GM12801 (cell line): ENCODE measurements at regions not wholly inside any gene's neighbourhood (a gene's known extent, or its start where the extent isn't known, plus 50 kb on each side); places are given as distances from the start of the nearest gene placed in this dataset.

ENCODE experiments used
- CTCF ChIP-seq: IDR thresholded peaks from one replicate; pipeline ENCODE4 v1.5.1; 2011; ENCODE audit warnings: control low read depth; ENCODE audit not compliant: insufficient read length; ENCODE audit errors: extremely low read depth

DNA sequence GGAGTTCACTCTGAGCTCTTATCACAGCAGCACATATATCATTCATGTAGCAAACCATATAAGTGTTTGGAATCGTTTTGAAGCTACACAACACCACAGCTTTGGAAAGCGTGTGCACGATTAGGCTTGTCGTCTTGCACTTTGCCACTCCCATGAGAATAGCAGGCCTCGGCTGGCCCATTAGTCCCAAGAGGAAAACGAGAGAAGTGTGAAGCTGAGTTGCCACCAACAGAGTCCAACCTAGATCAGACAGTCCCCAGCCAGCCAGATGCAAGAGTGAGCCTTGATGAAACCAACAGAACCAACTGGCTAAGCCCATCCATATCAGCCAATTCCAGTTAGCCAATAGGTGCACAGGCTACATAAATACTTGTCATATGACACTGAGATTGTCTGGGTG lies 238.4 kb downstream of the C1orf94 start:
- no peak for TF ChIP-seq CTCF

- TF ChIP-seq CTCF = no peak
Measured at GRCh38 chr1:34418166-34418565, 241.5 kb downstream of the C1orf94 start.

DNA sequence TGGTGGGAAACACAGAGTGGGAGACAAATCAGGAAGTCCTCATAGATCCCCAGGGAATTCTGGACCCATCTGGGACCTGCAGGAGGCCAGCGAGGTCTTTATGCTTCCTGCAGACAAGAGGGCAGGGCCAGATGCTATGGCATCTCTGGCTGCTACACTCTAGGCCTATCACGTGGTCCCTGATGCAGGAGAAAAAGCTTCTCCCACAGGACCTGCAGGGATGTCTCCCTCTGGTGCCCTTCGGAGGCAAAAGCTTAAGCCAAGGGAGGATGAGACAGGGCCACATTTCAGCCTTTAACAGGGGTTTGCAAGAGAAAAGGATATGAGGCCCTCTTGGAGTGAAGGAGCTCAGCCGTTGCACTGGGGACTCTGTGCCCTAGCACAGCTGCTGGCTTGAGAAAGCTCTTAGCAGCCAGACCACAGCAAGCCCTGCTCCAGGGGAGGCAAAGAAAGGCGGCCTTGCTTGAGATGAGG lies 243.0 kb downstream of the C1orf94 start:
- no peak for TF ChIP-seq CTCF

DNA sequence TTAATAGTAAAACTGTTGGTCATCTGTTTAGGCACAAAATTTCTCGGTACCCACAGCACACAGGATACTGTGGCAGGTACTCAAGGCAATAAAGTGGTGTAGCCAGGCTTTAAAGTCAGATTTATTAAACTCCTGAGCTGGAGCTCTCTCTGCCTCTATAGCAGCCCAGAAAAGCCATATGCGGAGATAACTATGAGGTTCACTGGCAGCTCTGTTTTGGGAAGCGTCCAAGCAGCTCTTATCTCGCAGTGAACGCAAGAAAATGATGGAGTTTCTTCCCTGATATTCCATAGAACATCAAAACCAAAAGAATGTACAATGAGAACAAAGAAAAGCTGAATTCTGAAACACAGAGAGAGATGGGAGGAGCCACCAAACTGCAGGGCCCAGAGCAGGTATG lies 248.3 kb downstream of the C1orf94 start:
- no peak for TF ChIP-seq CTCF

DNA sequence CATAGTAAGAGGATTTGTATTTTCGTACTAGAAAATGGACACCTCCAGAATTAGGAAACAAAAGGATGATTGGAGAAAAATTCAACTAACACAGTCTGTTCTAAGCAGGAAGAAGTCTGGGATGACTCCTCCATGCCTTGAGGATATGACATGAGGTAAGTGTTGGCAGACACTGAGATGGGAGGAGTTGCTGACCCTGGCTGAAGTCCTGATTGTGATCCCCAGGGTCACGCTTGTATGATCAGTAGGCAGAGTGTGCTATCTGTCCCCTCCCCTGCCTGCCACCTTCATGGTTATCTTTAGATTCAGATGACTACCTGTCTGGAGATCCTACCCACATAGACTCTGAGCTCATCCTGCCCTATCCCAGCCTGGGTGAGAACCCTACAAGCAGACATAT lies 249.1 kb downstream of the C1orf94 start:
- TF ChIP-seq CTCF = no peak

DNA sequence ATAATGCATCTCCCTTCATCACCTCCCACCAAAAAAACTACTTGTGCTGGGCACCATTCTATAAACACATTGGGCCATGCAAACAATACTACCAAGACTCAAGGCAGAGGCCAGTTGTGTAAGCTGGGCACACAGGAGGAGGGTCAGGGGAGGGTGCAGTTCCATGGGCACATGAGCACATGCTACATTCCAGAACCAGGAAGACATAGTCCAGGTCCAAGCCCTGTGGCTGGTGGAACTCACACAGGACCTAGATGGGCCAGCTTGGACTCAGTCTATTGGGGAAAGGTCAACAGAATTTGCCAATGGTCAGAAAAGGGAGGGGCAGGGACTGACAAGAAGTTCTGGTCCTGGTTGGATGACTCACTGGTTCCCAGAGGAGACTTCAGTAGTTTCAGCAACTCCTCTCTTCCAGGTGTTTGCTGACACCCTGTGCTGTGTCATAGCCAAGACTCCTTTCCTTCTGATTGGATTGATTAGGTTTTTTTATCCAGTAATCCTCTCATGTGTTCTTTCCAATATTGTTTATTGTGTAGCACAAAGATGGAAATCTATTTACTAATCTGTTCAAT lies 249.7 kb downstream of the C1orf94 start:
- no peak for TF ChIP-seq CTCF

GRCh38 chr1:34427170-34427569 lies 250.5 kb downstream of the C1orf94 start:
- TF ChIP-seq CTCF = no peak

DNA sequence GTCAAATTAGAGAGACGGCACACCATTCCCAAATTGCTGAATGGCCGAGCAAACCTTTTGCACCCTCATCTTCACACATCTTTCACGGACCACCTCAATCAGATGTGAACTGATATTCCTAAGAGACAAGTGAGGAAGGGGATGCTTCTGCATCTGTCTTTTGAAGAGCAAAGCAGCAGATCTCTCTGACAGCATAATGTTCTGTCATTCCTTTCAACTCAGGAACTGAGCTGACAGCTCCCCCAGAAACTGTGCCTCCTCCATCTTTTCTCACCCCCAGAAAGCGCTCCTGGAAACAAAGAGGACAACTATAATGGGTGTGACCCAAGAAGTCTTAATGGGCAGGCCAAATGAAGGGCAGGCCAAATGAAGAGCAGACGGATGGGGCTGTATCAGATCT lies 256.4 kb downstream of the C1orf94 start:
- TF ChIP-seq CTCF = no peak
